HUES64 (cell line): ENCODE measurements at regions not wholly inside any gene's neighbourhood (a gene's known extent, or its start where the extent isn't known, plus 50 kb on each side); places are given as distances from the start of the nearest gene placed in this dataset.

Experiments used
- H3K27ac ChIP-seq: 2 replicates; pipeline ENCODE4 v1.7.0; 2013; ENCODE audit warnings: low read depth, low read length, inconsistent platforms
- H3K27me3 ChIP-seq: 2 replicates; pipeline ENCODE4 v1.6.1; 2013; ENCODE audit warnings: mild to moderate bottlenecking, low read length; ENCODE audit not compliant: insufficient read depth
- H3K36me3 ChIP-seq: 2 replicates; pipeline ENCODE4 v1.6.1; 2013; ENCODE audit warnings: mild to moderate bottlenecking, low read length; ENCODE audit not compliant: insufficient read depth
- H3K4me1 ChIP-seq: 2 replicates; pipeline ENCODE4 v1.6.1; 2013; ENCODE audit warnings: mild to moderate bottlenecking, low read length, moderate library complexity; ENCODE audit not compliant: insufficient read depth
- H3K4me3 ChIP-seq: 2 replicates; pipeline ENCODE4 v1.5.1; 2013; ENCODE audit warnings: mild to moderate bottlenecking, low read length, moderate library complexity
- H3K9ac ChIP-seq: 2 replicates; pipeline ENCODE4 v1.6.1; 2013; ENCODE audit warnings: mild to moderate bottlenecking, low read depth, low read length
- H3K9me3 ChIP-seq: 2 replicates; pipeline ENCODE4 v1.6.1; 2013; ENCODE audit warnings: low read depth, low read length; ENCODE audit not compliant: insufficient read depth
- WGBS: fragments of 150-250, 120-280 bp; methylation state at CpG from one replicate; pipeline ENCODE4 v1.1.7; 2013; ENCODE audit warnings: missing lambda C conversion rate; 5-methylcytosine and 5-hydroxymethylcytosine counted together

DNA sequence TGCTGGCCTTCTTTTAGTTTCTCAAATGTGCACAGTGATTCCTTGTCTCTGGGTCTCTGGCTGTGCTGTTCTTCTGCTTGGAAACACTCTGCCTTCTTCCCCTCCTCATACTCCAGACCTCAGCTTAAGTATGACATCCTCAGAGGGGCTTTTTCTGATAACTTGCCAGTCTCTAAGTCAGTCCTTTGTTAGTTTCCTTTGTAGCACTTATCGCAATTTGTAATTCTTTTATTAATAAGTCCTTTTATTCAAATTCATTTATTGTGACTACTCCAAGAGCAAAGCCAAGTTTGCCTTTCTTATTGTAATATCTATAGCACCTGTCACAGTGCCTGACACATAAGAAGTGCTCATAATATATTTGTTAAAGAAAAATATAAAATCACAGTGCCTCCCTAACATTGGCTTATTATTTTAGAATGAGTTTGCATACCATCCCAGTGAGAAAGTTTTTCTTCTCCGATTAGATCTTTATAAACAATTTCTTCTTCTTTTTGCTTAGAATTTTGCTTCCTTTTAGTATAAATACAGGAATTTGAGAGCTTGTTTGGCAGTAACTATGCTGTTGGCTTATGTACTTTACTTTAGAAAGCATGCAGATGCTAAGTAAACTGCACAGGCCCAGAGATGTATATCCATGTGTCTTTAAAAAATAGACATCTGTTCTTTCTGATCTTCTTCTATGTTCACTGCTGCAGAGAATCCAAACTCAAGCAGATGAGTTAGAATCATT, 198.0 kb downstream of the GAS1 start:
- H3K4me3 ChIP-seq, result no peak overlapping the region
- H3K27ac ChIP-seq, result no peak overlapping the region
- no peaks in the 10 kb centered on the region for H3K4me1 ChIP-seq
- no peaks in the 10 kb centered on the region for H3K9me3 ChIP-seq
- 100% methylated on average over 1 of the region's 2 CpGs for WGBS
- H3K27me3 ChIP-seq, result no peaks in the 10 kb centered on the region
- H3K36me3 ChIP-seq, result no peaks in the 10 kb centered on the region
- H3K9ac ChIP-seq, result no peak overlapping the region

DNA sequence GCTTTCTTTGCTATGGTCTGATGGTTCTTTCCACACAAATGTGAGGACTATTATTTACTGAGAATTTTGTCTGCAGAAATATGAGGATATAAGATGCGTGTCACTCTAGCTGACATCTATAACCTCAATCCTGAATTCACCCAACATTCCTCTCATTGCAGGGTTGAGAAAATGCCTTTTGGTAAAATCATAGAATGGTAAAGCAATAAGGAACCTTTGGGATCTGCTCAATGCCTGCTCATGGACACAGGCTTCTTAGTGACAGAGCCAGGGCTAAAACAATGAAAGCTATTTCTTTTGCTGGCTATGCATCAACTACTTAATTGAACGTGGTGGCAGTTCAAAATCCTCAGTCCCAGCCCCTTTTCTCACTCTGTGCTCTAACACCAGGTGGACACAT, 199.6 kb downstream of the GAS1 start:
- Histone ChIP-seq H3K9me3 (no peaks in the 10 kb centered on the region), H3K27ac (no peak overlapping the region), H3K27me3 (no peaks in the 10 kb centered on the region), H3K36me3 (no peaks in the 10 kb centered on the region), H3K4me1 (no peaks in the 10 kb centered on the region), H3K9ac (no peak overlapping the region), H3K4me3 (no peak overlapping the region)
- 67% methylated on average over 1 of the region's 2 CpGs for WGBS

DNA sequence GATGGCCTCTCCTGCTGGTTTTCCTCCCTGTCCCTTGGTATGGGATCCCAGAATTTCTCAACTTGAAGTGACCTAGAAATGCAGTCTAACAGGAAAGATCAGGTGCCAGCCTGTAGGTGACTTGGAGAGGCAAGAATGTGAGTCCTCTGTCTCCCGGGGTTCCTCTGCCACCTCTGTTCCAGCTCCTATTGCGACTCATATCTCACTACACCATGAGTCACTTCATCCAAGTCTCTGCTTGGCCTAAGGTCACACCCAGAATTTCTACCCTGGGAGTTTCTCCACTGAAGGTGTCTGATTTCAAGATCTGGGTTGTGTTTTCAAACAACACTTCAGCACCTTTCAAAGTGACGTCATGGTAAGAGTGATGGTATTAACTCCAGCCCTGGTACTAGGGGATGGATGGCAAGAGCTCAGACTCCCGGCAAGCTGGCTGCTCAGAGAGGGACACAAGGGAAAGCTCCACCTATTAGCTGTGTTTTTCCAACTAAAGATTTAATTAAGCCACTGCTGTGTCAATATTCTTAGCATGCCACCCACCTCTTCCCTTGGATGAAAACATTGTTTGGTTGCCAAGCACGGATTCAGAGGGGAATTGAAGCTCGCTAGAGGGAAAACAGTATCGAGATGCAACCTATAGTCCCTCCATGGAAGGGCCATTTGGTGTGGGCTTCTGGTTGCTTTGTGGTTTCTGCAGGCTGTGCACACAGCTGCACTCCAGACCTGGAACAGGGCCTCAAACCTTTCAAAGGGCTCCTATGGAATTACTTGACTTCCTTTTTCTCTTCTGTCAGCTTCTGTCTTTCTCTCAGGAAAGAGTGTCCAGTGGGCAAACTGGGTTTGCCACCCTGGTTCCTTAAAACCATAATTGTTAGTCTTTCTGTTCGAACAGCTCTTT, 205.7 kb downstream of the GAS1 start:
- H3K27ac ChIP-seq, result no peak overlapping the region
- H3K4me3 ChIP-seq, result no peak overlapping the region
- H3K4me1 ChIP-seq, result no peaks in the 10 kb centered on the region
- no peak overlapping the region for H3K9ac ChIP-seq
- WGBS, result 92% methylated on average over 8 of the region's 8 CpGs
- no peaks in the 10 kb centered on the region for H3K27me3 ChIP-seq
- no peaks in the 10 kb centered on the region for H3K9me3 ChIP-seq
- H3K36me3 ChIP-seq, result no peaks in the 10 kb centered on the region

DNA sequence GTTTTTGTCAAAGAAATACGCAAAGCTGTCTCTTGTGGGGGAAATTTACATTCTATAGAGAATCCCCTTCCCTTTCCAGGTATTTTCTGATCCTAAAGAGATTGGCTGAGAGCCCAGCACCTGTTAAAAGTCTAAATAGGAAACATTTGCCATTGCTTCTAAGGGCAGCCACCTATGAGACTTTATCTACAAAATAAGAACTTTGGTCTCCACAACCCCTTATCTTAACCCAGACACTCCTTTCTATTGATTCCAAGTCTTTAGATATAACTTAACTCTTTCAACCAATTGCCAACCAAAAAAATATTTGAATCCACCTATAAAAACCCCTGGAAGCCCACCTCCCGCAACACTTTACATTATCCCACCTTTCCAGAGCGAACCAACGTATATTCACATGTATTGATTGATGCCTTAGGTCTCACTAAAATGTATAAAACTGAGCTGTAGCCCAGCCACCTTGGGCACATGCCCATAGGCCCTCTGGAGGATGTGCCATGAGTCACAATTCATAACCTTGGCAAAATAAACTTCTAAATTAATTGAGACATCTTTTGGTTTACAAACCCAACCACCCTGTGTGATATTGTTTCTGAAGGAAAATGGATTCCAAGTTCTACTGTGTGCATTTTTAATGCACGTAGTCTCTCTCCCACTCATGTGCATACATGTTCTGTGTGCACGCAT, 211.4 kb downstream of the GAS1 start:
- H3K27ac ChIP-seq, result no peak overlapping the region
- H3K9me3 ChIP-seq, result no peaks in the 10 kb centered on the region
- no peaks in the 10 kb centered on the region for H3K27me3 ChIP-seq
- H3K9ac ChIP-seq, result no peak overlapping the region
- H3K36me3 ChIP-seq, result no peaks in the 10 kb centered on the region
- 76% methylated on average over 5 of the region's 6 CpGs for WGBS
- H3K4me3 ChIP-seq, result no peak overlapping the region
- no peaks in the 10 kb centered on the region for H3K4me1 ChIP-seq

DNA sequence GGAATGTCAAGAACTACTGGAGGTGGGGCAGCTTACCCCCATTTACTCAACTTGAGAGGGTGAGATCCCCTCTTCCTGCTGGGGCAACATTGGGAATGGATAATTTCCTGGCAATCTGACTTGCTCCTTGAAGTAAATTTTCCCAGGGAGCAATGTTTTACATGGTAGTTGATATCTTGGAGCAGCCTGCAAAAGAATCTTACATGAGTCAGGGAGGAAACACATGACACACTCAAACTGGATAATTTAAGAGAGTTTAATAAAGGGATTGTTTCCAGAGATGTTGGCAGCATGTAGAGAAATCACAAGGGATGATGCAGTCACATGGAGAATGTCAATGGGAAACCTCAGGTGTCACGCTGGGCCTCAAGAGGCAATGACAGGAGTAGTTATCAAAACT, 212.5 kb downstream of the GAS1 start:
- no peaks in the 10 kb centered on the region for H3K4me1 ChIP-seq
- H3K27me3 ChIP-seq, result no peaks in the 10 kb centered on the region
- no peaks in the 10 kb centered on the region for H3K36me3 ChIP-seq
- H3K9ac ChIP-seq, result no peak overlapping the region
- H3K4me3 ChIP-seq, result no peak overlapping the region
- H3K9me3 ChIP-seq, result no peaks in the 10 kb centered on the region
- no peak overlapping the region for H3K27ac ChIP-seq
- 90% methylated on average over 1 of the region's 1 CpG for WGBS

DNA sequence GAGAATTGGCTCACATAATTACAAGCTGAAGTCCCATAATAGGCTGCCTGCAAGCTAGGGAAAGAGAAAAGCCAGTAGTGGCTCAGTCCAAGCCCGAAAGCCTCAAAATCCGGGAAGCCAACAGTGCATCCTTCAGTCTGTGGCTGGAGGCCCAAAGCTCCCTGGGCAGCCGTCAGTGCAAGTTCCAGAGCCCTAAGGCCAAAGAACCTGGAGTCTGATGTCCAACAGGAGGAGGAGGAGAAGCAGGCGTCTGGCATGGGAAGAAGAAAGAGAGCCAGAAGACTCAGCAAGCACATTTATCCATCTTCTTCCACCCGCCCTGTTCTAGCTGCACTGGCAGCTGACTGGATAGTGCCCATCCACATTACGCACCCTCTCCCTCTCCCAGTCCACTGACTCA, 213.4 kb downstream of the GAS1 start:
- no peaks in the 10 kb centered on the region for H3K4me1 ChIP-seq
- no peaks in the 10 kb centered on the region for H3K36me3 ChIP-seq
- H3K27me3 ChIP-seq, result no peaks in the 10 kb centered on the region
- no peak overlapping the region for H3K27ac ChIP-seq
- H3K9ac ChIP-seq, result no peak overlapping the region
- H3K9me3 ChIP-seq, result no peaks in the 10 kb centered on the region
- H3K4me3 ChIP-seq, result no peak overlapping the region
- 83% methylated on average over 6 of the region's 6 CpGs for WGBS

DNA sequence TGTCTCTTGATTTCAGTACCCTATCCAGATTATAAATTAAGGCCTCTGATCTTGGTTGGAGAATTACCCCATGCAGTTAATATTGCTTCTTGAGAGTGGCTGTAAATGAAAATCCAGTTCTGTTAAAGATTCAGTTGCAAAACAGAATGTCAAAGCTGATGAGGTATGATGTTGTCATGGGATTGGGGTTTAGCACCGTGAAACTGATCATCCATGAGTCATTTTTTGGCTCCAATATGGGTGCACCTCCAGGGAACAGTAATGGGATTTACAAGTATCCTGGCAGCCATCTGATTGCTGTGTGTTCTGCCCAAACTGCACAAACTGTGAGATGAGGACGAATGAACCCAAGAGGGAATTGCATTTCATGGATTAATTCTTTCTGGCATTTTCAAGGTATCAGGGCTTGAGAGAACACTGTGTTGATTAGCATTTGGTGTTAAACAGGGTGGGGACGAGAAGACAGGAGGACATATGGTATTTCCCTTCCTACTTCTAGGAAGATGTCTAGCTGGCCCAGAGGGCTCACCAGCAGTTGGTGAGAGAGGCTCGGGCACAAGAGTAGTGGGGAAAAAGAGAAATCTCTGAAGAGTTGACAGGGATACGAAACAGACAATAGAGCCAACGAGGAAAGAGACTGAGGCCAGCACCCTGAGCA, 214.7 kb downstream of the GAS1 start:
- Histone ChIP-seq H3K27me3 (no peaks in the 10 kb centered on the region), H3K27ac (no peak overlapping the region), H3K9me3 (no peaks in the 10 kb centered on the region), H3K4me3 (no peak overlapping the region), H3K36me3 (no peaks in the 10 kb centered on the region), H3K4me1 (no peaks in the 10 kb centered on the region), H3K9ac (no peak overlapping the region)
- 90% methylated on average over 6 of the region's 6 CpGs for WGBS

DNA sequence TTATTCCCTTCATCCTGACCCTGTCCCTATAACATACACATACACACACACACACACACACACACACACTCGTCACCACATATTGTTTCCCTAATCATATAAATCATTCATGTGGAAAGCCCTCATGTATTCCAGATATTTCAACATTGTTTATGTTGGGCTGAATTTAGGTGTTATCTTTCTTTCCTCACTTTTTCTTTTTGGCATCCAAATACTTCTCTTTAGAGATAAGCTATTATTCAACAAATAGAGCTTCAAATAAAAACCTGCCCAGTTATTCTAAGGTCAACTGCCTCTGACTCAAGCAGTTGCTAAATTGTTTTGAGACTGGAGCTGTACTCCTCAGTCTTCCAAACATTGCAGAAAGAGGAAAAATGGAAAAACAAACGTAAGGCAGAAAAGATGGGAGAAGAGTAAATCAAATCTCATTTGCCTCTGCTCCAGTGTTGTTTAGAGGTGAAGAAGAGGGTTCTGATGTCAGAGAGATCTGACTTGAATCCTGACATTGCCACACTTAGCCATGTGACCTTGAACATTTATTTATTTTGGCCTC, 215.7 kb downstream of the GAS1 start:
- H3K4me3 ChIP-seq, result no peak overlapping the region
- H3K9ac ChIP-seq, result no peak overlapping the region
- 91% methylated on average over 2 of the region's 2 CpGs for WGBS
- no peaks in the 10 kb centered on the region for H3K4me1 ChIP-seq
- H3K27ac ChIP-seq, result no peak overlapping the region
- no peaks in the 10 kb centered on the region for H3K27me3 ChIP-seq
- H3K9me3 ChIP-seq, result no peaks in the 10 kb centered on the region
- no peaks in the 10 kb centered on the region for H3K36me3 ChIP-seq

DNA sequence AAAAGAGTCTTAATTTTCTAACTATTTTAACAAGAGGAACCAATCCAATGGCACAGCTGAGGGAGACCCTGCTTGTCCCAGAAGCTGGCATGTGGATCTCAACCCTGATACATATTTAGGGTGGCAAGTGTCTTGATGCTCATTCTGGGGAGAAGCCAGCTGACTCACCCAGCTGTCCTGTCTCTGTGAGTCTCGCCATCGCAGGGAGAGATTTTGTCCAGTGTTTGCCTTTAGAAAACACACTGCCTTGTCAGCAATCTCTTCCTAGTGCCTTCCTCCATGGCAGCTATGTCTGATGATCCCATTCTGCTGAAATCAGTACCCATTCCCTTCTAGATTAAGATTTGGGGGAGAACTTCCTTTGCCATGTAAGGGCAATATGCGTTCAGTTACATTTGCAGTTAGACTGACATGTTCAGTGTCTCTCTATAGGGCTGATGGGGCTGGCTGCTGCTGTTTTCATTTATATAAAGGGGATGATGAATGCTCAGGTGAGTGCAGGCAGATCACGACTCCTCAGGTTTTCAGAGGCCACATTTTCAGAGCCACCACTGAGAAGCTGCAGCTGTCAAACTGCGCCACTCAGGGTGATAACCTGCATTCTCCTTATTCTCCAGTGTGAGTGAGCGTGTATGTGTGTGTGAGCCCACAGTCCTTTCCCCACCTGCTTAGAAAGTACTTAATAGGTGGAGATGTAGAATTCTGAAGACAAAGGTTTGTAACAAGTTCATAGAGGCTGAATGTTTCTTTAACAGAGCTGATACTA, 217.0 kb downstream of the GAS1 start:
- H3K4me3 ChIP-seq, result no peak overlapping the region
- H3K9ac ChIP-seq, result no peak overlapping the region
- no peak overlapping the region for H3K27ac ChIP-seq
- H3K9me3 ChIP-seq, result no peaks in the 10 kb centered on the region
- WGBS, result 85% methylated on average over 6 of the region's 6 CpGs
- no peaks in the 10 kb centered on the region for H3K36me3 ChIP-seq
- H3K27me3 ChIP-seq, result no peaks in the 10 kb centered on the region
- no peaks in the 10 kb centered on the region for H3K4me1 ChIP-seq

DNA sequence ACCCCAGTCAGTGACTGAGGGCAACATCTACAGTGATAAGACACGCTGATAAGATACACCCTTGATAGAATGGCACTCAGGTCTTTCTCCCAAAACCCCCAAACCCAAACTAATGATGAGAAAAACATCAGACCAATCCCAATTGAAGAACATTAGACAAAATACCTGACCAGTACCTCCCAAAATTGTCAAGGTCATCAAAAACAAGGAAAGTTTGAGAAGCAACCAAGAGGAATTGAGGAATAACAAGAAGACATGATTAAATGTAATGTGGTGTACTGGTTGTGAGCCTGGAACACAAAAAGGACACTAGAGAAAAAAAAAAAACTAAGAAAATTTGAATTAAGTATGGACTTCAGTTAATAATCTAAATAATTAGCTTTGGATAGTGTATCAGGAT, 222.8 kb downstream of the GAS1 start:
- Histone ChIP-seq H3K27me3 (no peaks in the 10 kb centered on the region), H3K9ac (no peak overlapping the region), H3K9me3 (no peaks in the 10 kb centered on the region), H3K27ac (no peak overlapping the region), H3K4me1 (peaks cover 25% of the 10 kb centered on the region), H3K36me3 (no peaks in the 10 kb centered on the region), H3K4me3 (no peak overlapping the region)
- WGBS, result 93% methylated on average over 1 of the region's 1 CpG
